Caco-2 (cell line): ENCODE measurements at regions not wholly inside any gene's neighbourhood (a gene's known extent, or its start where the extent isn't known, plus 50 kb on each side); places are given as distances from the start of the nearest gene placed in this dataset.

Experiments used
- BruUV-seq: library from RNA; stranded (reverse); fragments of 400-500 nt; replicated peaks from 2 replicates; lab custom pipeline; 2021; lab: Mats Ljungman, UMichigan
- CTCF ChIA-PET: fragments of 300-600 bp; sonication (Branson Sonifier 250); formaldehyde crosslinking; loops from one replicate; lab custom pipeline; 2022; ENCODE audit warnings: antibody characterized with exemption; lab: Charles Lee
- POLR2A ChIA-PET: fragments of 300-600 bp; sonication (Branson Sonifier 250); formaldehyde crosslinking; loops from one replicate; lab custom pipeline; 2022; ENCODE audit warnings: antibody characterized with exemption; lab: Charles Lee
- DNase-seq, 2 experiments: peaks; one replicate each; pipeline versions ENCODE4 v3.0.0 to v3.0.0-alpha.2; 2020 to 2022
- H3K27me3 ChIP-seq: replicated peaks from 2 replicates; pipeline ENCODE4 v1.6.0; 2011; ENCODE audit warnings: low read length; ENCODE audit not compliant: control insufficient read depth, insufficient read depth
- H3K36me3 ChIP-seq: 2 replicates; pipeline ENCODE4 v1.5.1; 2011; ENCODE audit warnings: low read length; ENCODE audit not compliant: control insufficient read depth, insufficient read depth
- H3K4me1 ChIP-seq: fragments of 250-450 bp; sonication (Bioruptor Pico); 2 replicates; pipeline ENCODE4 v1.5.1; 2020; ENCODE audit warnings: mild to moderate bottlenecking
- H3K4me3 ChIP-seq: 2 replicates; pipeline ENCODE4 v1.5.1; 2011; ENCODE audit warnings: low read depth, mild to moderate bottlenecking, control low read depth, low read length
- H3K9me3 ChIP-seq: fragments of 250-450 bp; sonication (Bioruptor Pico); 2 replicates; pipeline ENCODE4 v1.5.1; 2020; ENCODE audit warnings: mild to moderate bottlenecking, moderate library complexity
- H3K27ac Mint-ChIP-seq: one replicate; pipeline ENCODE4 v1.8.0; 2022; ENCODE audit warnings: mixed read lengths; ENCODE audit not compliant: unreplicated experiment
- H3K27me3 Mint-ChIP-seq: one replicate; pipeline ENCODE4 v1.8.0; 2022; ENCODE audit warnings: mixed read lengths; ENCODE audit not compliant: insufficient read depth, unreplicated experiment
- H3K36me3 Mint-ChIP-seq: one replicate; pipeline ENCODE4 v1.8.0; 2022; ENCODE audit warnings: mild to moderate bottlenecking, mixed read lengths; ENCODE audit not compliant: insufficient read depth, unreplicated experiment
- H3K4me1 Mint-ChIP-seq: one replicate; pipeline ENCODE4 v1.8.0; 2022; ENCODE audit warnings: low read depth, mixed read lengths; ENCODE audit not compliant: unreplicated experiment
- H3K4me3 Mint-ChIP-seq: one replicate; pipeline ENCODE4 v1.8.0; 2022; ENCODE audit warnings: mild to moderate bottlenecking, moderate library complexity, mixed read lengths; ENCODE audit not compliant: unreplicated experiment
- H3K9me3 Mint-ChIP-seq: one replicate; pipeline ENCODE4 v1.8.0; 2022; ENCODE audit warnings: mixed read lengths; ENCODE audit not compliant: unreplicated experiment
- intact Hi-C: fragments of 100-400 bp; cut with micrococcal nuclease; formaldehyde crosslinking; loops from one replicate; pipeline ENCODE4 v1.10.0; 2022; ENCODE audit not compliant: unreplicated experiment
- TF ChIP-seq, protein P1 (sequence below), 2 experiments: fragments of 200-600 bp in 1 of 2; IDR thresholded peaks; 1 replicate in 1 of 2; 2 replicates in 1 of 2; pipeline versions ENCODE4 v1.5.1 to v1.8.0; 2011 to 2022; ENCODE audit warnings: antibody characterized with exemption in 1 of 2, control low read depth in 1 of 2, inconsistent platforms in 1 of 2, low read depth in 1 of 2, low read length in 1 of 2, mild to moderate bottlenecking in 1 of 2, moderate library complexity in 1 of 2; ENCODE audit not compliant: insufficient read depth in 1 of 2, severe bottlenecking in 1 of 2, unreplicated experiment in 1 of 2

- H3K4me3 Mint-ChIP-seq, result no peak overlapping the region
- CTCF ChIA-PET, result interaction anchor here (1.0 kb wide), 1 partner anchor 12 kb away, joined by 3 read pairs; a partner anchor contains a TSS
- intact Hi-C loops, result loop anchor here (10.0 kb wide), 2 partner anchors 518 to 1238 kb away; partner anchors contain the start of gene RTL1
Measured at GRCh38 chr14:100386846-100387245, 63.7 kb downstream of the SLC25A47 start.

DNA sequence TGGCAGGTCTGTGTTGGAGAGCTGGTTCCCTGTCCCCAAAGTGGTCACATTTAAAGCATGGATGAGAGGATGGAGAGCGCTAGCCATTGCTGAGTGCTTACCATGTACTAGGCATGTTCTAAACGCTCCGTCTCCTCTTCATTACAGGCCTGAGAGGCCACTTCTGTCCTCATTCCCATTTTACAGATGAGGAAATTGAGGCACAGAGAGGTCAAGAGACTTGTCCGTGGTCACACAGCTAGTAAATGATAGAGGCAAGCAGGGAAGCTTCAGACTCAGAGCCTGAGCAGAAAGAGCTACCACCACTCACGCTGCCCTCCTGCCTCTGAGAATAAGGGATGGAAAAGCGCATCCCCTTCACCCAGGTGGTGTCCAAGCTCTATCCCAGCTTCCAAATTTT, 64.3 kb downstream of the SLC25A47 start:
- H3K4me1 ChIP-seq, result 0 out of 2 replicates have a peak, but pooled peaks cover 8% of the 10 kb centered on the region
- no peaks in the 10 kb centered on the region for H3K36me3 ChIP-seq
- no peaks in the 10 kb centered on the region for H3K27me3 ChIP-seq
- no peaks in the 10 kb centered on the region for H3K27me3 Mint-ChIP-seq
- no peaks in the 10 kb centered on the region for H3K9me3 ChIP-seq
- peaks cover 5% of the 10 kb centered on the region for H3K36me3 Mint-ChIP-seq
- H3K4me3 Mint-ChIP-seq, result no peak overlapping the region
- TF ChIP-seq, protein P1, sequence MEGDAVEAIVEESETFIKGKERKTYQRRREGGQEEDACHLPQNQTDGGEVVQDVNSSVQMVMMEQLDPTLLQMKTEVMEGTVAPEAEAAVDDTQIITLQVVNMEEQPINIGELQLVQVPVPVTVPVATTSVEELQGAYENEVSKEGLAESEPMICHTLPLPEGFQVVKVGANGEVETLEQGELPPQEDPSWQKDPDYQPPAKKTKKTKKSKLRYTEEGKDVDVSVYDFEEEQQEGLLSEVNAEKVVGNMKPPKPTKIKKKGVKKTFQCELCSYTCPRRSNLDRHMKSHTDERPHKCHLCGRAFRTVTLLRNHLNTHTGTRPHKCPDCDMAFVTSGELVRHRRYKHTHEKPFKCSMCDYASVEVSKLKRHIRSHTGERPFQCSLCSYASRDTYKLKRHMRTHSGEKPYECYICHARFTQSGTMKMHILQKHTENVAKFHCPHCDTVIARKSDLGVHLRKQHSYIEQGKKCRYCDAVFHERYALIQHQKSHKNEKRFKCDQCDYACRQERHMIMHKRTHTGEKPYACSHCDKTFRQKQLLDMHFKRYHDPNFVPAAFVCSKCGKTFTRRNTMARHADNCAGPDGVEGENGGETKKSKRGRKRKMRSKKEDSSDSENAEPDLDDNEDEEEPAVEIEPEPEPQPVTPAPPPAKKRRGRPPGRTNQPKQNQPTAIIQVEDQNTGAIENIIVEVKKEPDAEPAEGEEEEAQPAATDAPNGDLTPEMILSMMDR (IDR thresholded peaks at IDR 0.05; ENCODE audit: insufficient read depth in 1 of 2, low read depth in 1 of 2, low read length in 1 of 2, severe bottlenecking in 1 of 2, unreplicated experiment in 1 of 2), result no peak
- POLR2A ChIA-PET, result interaction anchor here (0.6 kb wide), 1 partner anchor 14 kb away, joined by 3 read pairs; no protein-coding TSS in a partner anchor
- H3K4me3 ChIP-seq, result no peak overlapping the region
- H3K4me1 Mint-ChIP-seq, result peaks cover 7% of the 10 kb centered on the region
- H3K27ac Mint-ChIP-seq, result no peak overlapping the region
- BruUV-seq, result no TSS peak
- DNase-seq, result no peak
- H3K9me3 Mint-ChIP-seq, result no peaks in the 10 kb centered on the region
- intact Hi-C loops, result loop anchor here (10.0 kb wide), 2 partner anchors 517 to 1237 kb away; partner anchors contain the start of gene RTL1
- CTCF ChIA-PET, result interaction anchor here (1.0 kb wide), 1 partner anchor 12 kb away, joined by 3 read pairs; a partner anchor contains a TSS

More at GRCh38 chr14:100386846-100387245, 63.7 kb downstream of the SLC25A47 start:
- BruUV-seq, result no TSS peak
- H3K4me1 ChIP-seq, result 0 out of 2 replicates have a peak, but pooled peaks cover 8% of the 10 kb centered on the region
- no peaks in the 10 kb centered on the region for H3K9me3 ChIP-seq
- H3K4me3 ChIP-seq, result no peak overlapping the region
- Mint-ChIP-seq H3K27ac (no peak overlapping the region), H3K9me3 (no peaks in the 10 kb centered on the region), H3K36me3 (peaks cover 5% of the 10 kb centered on the region), H3K27me3 (no peaks in the 10 kb centered on the region), H3K4me1 (peaks cover 7% of the 10 kb centered on the region)
- TF ChIP-seq, protein P1 (IDR thresholded peaks at IDR 0.05; ENCODE audit: insufficient read depth in 1 of 2, low read depth in 1 of 2, low read length in 1 of 2, severe bottlenecking in 1 of 2, unreplicated experiment in 1 of 2), result no peak
- no peak for DNase-seq
- POLR2A ChIA-PET, result interaction anchor here (0.6 kb wide), 1 partner anchor 14 kb away, joined by 3 read pairs; no protein-coding TSS in a partner anchor
- no peaks in the 10 kb centered on the region for H3K36me3 ChIP-seq
- no peaks in the 10 kb centered on the region for H3K27me3 ChIP-seq

DNA sequence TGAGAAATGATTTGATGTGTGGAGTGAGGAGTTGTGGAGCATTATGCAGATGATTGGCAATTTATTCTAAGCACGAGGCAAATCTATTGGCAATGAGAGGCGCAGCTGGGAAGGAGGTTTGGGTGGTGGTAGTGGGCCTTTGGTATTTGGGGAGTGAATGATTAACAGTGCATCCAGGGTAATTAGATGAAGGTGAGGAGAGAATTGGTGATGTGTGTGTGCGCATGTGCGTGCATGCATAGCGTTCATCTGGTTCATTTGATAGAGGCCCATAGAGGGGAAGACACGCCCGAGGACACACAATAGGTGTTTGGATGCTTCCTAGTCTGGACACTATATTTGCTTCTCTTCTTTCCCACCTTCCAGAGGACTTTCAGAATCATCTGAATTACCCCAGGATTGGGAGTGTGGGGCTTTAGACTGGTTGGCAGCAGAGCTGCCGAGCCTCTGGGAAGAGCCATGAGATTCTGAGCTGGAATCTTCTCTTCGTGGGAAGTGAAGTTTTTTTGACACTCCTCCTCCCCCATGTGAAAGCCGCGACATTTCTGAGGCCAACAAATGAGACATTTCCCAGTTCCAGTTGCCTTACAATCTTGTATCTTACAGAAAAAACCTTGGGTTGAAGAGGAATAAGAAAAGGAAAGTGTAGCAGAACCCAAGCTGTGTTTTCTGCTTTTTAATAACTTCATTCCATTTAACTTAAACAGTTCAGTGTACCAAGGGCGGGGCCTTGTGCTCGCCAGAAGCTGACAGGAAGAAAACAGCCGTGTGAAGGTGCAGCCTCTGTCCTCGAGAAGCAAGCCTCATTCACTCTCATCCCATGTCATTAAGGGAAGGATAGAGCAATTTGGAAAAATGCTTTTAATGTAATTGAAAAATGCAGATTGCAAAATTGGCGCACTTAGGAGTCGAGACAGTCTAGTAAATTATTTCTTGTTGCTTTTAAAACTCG, 65.2 kb downstream of the SLC25A47 start:
- ChIA-PET POLR2A (no interaction called here), CTCF (interaction anchor here (0.6 kb wide), 1 partner anchor 37 kb away, joined by 3 read pairs; no protein-coding TSS in a partner anchor)
- no peak overlapping the region for H3K4me3 ChIP-seq
- no peaks in the 10 kb centered on the region for H3K9me3 ChIP-seq
- TF ChIP-seq, protein P1 (IDR thresholded peaks at IDR 0.05; ENCODE audit: insufficient read depth in 1 of 2, low read depth in 1 of 2, low read length in 1 of 2, severe bottlenecking in 1 of 2, unreplicated experiment in 1 of 2), result no peak
- Mint-ChIP-seq H3K36me3 (peaks cover 5% of the 10 kb centered on the region), H3K4me1 (peaks cover 7% of the 10 kb centered on the region), H3K4me3 (no peak overlapping the region), H3K27ac (no peak overlapping the region), H3K27me3 (no peaks in the 10 kb centered on the region), H3K9me3 (no peaks in the 10 kb centered on the region)
- H3K4me1 ChIP-seq, result 0 out of 2 replicates have a peak, but pooled peaks cover 8% of the 10 kb centered on the region
- intact Hi-C loops, result loop anchor here (10.0 kb wide), 2 partner anchors 516 to 1236 kb away; partner anchors contain the start of gene RTL1
- BruUV-seq, result no TSS peak
- no peak for DNase-seq
- H3K36me3 ChIP-seq, result no peaks in the 10 kb centered on the region
- H3K27me3 ChIP-seq, result no peaks in the 10 kb centered on the region
